GM12878 (cell line): ENCODE measurements at regions not wholly inside any gene's neighbourhood (a gene's known extent, or its start where the extent isn't known, plus 50 kb on each side); places are given as distances from the start of the nearest gene placed in this dataset.

Experiments
- ASH2L ChIP-seq: fragments of 300-600, 200-600 bp; sonication (generic); IDR thresholded peaks from 2 replicates; pipeline ENCODE4 v1.6.1; 2017; ENCODE audit warnings: low read depth, mild to moderate bottlenecking, borderline replicate concordance
- BHLHE40 ChIP-seq, 2 experiments: fragments of 450-650 bp in 1 of 2; IDR thresholded peaks; 2 replicates each; pipeline ENCODE4 v1.6.1; 2011 to 2017; ENCODE audit warnings: low read depth in 2 of 2, borderline replicate concordance in 1 of 2, improper control_type of control experiment in 1 of 2, low read length in 1 of 2, mild to moderate bottlenecking in 1 of 2
- GABPA ChIP-seq: IDR thresholded peaks from 2 replicates; pipeline ENCODE4 v1.6.1; 2014; ENCODE audit warnings: antibody characterized with exemption, low read depth, mild to moderate bottlenecking, inconsistent platforms
- HCFC1 ChIP-seq: fragments of 150-350 bp; IDR thresholded peaks from 2 replicates; pipeline ENCODE4 v1.6.1; 2014; ENCODE audit warnings: low read length
- HDGF ChIP-seq: fragments of 450-650 bp; IDR thresholded peaks from 2 replicates; pipeline ENCODE4 v1.6.1; 2016; ENCODE audit warnings: antibody characterized with exemption
- KAT2A ChIP-seq: conservative IDR thresholded peaks from 2 replicates; pipeline ENCODE4 v1.6.1; 2011; ENCODE audit warnings: low read depth, low read length; ENCODE audit not compliant: control insufficient read depth
- MEF2B ChIP-seq: fragments of 450-650 bp; IDR thresholded peaks from 2 replicates; pipeline ENCODE4 v1.6.1; 2018; ENCODE audit warnings: mild to moderate bottlenecking, moderate library complexity; ENCODE audit not compliant: partially characterized antibody, poor library complexity, severe bottlenecking
- NBN ChIP-seq: fragments of 450-650 bp; IDR thresholded peaks from 2 replicates; pipeline ENCODE4 v1.6.1; 2016
- NR2C1 ChIP-seq: fragments of 450-650 bp; IDR thresholded peaks from 2 replicates; pipeline ENCODE4 v1.6.1; 2017; ENCODE audit warnings: antibody characterized with exemption, mild to moderate bottlenecking, moderate library complexity
- NR2F1 ChIP-seq: fragments of 450-650 bp; conservative IDR thresholded peaks from 2 replicates; pipeline ENCODE4 v1.6.1; 2017; ENCODE audit warnings: mild to moderate bottlenecking
- POLR2AphosphoS5 ChIP-seq: IDR thresholded peaks from 2 replicates; pipeline ENCODE4 v1.6.1; 2011; ENCODE audit warnings: mild to moderate bottlenecking, low read length, inconsistent platforms
- SMARCA5 ChIP-seq: fragments of 450-650 bp; IDR thresholded peaks from 2 replicates; pipeline ENCODE4 v1.6.1; 2017; ENCODE audit warnings: mild to moderate bottlenecking
- SP1 ChIP-seq: IDR thresholded peaks from one replicate; pipeline ENCODE4 v1.6.1; 2011; ENCODE audit warnings: low read depth, low read length
- SPI1 ChIP-seq: IDR thresholded peaks from 2 replicates; pipeline ENCODE4 v1.6.1; 2011; ENCODE audit warnings: low read depth, mild to moderate bottlenecking, low read length, moderate library complexity, borderline replicate concordance; ENCODE audit not compliant: insufficient read depth
- SREBF1 ChIP-seq: IDR thresholded peaks from 2 replicates; pipeline ENCODE4 v1.6.1; 2012; ENCODE audit warnings: mild to moderate bottlenecking, low read length
- ZNF24 ChIP-seq: fragments of 450-650 bp; IDR thresholded peaks from 2 replicates; pipeline ENCODE4 v1.6.1; 2017; ENCODE audit warnings: antibody characterized with exemption, mild to moderate bottlenecking
- TF ChIP-seq, protein P1 (sequence below): fragments of 450-650 bp; formaldehyde crosslinking; IDR thresholded peaks from 2 replicates; pipeline ENCODE4 v1.5.0; 2022; ENCODE audit warnings: mild to moderate bottlenecking, missing genetic modification characterization
- TF ChIP-seq, protein P2 (sequence below): fragments of 450-650 bp; IDR thresholded peaks from 2 replicates; pipeline ENCODE4 v1.6.1; 2018; ENCODE audit warnings: mild to moderate bottlenecking, low read depth, moderate library complexity; ENCODE audit not compliant: partially characterized antibody
- TF ChIP-seq, protein P3 (sequence below): IDR thresholded peaks from 2 replicates; pipeline ENCODE4 v1.6.1; 2012; ENCODE audit warnings: mild to moderate bottlenecking, low read depth, low read length

DNA sequence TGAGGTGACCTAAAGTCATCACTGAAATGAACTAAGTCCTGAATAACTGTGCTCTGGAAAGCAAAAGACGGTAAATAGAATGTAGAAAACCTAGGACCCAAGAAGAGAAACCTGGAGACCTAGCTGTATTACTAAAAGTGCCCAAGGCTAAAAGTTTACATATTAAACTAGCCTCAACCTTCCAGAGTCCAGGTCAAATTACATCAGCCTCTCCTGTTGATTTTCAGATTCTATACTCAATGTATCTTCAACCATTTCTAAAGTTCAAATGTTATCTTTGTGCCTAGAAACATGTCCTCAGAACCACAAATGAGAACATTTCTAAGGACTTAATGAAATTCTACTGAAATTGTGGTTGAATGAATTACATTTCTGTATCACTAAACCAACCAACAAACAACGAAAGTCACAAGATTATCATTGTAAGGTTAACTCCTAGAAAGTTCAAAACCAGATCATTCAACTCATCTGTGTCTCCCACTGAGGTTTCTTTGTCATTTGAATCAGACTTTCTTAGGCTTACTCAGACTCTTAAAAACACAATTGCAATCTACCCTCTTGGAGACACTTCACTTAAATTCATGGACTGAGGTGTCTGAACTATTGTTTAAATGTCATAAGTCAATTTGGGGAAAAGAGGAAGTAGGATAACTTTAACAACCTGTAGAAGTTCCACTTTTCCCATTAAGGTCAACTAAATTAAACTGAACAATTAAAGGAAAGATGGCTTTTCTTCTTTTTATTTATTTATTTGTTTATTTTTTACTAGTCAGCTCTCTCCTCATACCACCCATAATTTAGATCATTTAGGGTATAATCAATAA, 207.7 kb downstream of the BARHL2 start (continued):
- TF ChIP-seq ASH2L (no peak), NBN (0 out of 2 replicates have a peak, but pooled peaks have one; percentile 35), NR2C1 (no peak; the same call in none of the 2 replicates), SREBF1 (no peak), SPI1 (peak; percentile 72; the same call in 1 of the 2 replicates), MEF2B (no peak), HDGF (no peak), POLR2AphosphoS5 (no peak), SMARCA5 (peak; percentile 37; the same call in 1 of the 2 replicates), ZNF24 (peak; percentile 93), KAT2A (no peak), NR2F1 (peak; percentile 84), GABPA (no peak), BHLHE40 (IDR thresholded peaks at IDR 0.05; ENCODE audit: borderline replicate concordance in 1 of 2, low read depth in 2 of 2, low read length in 1 of 2) (peak; percentile 39 to 64; a peak in 2 of 4 replicates), SP1 (no peak), HCFC1 (no peak)
- TF ChIP-seq, protein P1, sequence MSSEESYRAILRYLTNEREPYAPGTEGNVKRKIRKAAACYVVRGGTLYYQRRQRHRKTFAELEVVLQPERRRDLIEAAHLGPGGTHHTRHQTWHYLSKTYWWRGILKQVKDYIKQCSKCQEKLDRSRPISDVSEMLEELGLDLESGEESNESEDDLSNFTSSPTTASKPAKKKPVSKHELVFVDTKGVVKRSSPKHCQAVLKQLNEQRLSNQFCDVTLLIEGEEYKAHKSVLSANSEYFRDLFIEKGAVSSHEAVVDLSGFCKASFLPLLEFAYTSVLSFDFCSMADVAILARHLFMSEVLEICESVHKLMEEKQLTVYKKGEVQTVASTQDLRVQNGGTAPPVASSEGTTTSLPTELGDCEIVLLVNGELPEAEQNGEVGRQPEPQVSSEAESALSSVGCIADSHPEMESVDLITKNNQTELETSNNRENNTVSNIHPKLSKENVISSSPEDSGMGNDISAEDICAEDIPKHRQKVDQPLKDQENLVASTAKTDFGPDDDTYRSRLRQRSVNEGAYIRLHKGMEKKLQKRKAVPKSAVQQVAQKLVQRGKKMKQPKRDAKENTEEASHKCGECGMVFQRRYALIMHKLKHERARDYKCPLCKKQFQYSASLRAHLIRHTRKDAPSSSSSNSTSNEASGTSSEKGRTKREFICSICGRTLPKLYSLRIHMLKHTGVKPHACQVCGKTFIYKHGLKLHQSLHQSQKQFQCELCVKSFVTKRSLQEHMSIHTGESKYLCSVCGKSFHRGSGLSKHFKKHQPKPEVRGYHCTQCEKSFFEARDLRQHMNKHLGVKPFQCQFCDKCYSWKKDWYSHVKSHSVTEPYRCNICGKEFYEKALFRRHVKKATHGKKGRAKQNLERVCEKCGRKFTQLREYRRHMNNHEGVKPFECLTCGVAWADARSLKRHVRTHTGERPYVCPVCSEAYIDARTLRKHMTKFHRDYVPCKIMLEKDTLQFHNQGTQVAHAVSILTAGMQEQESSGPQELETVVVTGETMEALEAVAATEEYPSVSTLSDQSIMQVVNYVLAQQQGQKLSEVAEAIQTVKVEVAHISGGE (CRISPR knock-in tag), result no peak
- TF ChIP-seq, protein P2, sequence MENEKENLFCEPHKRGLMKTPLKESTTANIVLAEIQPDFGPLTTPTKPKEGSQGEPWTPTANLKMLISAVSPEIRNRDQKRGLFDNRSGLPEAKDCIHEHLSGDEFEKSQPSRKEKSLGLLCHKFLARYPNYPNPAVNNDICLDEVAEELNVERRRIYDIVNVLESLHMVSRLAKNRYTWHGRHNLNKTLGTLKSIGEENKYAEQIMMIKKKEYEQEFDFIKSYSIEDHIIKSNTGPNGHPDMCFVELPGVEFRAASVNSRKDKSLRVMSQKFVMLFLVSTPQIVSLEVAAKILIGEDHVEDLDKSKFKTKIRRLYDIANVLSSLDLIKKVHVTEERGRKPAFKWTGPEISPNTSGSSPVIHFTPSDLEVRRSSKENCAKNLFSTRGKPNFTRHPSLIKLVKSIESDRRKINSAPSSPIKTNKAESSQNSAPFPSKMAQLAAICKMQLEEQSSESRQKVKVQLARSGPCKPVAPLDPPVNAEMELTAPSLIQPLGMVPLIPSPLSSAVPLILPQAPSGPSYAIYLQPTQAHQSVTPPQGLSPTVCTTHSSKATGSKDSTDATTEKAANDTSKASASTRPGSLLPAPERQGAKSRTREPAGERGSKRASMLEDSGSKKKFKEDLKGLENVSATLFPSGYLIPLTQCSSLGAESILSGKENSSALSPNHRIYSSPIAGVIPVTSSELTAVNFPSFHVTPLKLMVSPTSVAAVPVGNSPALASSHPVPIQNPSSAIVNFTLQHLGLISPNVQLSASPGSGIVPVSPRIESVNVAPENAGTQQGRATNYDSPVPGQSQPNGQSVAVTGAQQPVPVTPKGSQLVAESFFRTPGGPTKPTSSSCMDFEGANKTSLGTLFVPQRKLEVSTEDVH, result no peak
- TF ChIP-seq, protein P3, sequence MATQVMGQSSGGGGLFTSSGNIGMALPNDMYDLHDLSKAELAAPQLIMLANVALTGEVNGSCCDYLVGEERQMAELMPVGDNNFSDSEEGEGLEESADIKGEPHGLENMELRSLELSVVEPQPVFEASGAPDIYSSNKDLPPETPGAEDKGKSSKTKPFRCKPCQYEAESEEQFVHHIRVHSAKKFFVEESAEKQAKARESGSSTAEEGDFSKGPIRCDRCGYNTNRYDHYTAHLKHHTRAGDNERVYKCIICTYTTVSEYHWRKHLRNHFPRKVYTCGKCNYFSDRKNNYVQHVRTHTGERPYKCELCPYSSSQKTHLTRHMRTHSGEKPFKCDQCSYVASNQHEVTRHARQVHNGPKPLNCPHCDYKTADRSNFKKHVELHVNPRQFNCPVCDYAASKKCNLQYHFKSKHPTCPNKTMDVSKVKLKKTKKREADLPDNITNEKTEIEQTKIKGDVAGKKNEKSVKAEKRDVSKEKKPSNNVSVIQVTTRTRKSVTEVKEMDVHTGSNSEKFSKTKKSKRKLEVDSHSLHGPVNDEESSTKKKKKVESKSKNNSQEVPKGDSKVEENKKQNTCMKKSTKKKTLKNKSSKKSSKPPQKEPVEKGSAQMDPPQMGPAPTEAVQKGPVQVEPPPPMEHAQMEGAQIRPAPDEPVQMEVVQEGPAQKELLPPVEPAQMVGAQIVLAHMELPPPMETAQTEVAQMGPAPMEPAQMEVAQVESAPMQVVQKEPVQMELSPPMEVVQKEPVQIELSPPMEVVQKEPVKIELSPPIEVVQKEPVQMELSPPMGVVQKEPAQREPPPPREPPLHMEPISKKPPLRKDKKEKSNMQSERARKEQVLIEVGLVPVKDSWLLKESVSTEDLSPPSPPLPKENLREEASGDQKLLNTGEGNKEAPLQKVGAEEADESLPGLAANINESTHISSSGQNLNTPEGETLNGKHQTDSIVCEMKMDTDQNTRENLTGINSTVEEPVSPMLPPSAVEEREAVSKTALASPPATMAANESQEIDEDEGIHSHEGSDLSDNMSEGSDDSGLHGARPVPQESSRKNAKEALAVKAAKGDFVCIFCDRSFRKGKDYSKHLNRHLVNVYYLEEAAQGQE, result no peak
